Vagina (tissue), 2 donors: ENCODE measurements at regions not wholly inside any gene's neighbourhood (a gene's known extent, or its start where the extent isn't known, plus 50 kb on each side); places are given as distances from the start of the nearest gene placed in this dataset.

Experiments used
- CTCF ChIP-seq, 3 experiments: fragments of 450-650 bp in 2 of 3; fragments of 200-600 bp in 1 of 3; sonication (generic) in 1 of 3; IDR thresholded peaks; one replicate each; pipeline ENCODE4 v1.5.1; 2017 to 2019; ENCODE audit warnings: antibody characterized with exemption in 3 of 3, mild to moderate bottlenecking in 2 of 3, moderate library complexity in 2 of 3
- POLR2A ChIP-seq, 2 donors: fragments of 450-650 bp; IDR thresholded peaks; one replicate each; pipeline ENCODE4 v1.6.1; 2017; ENCODE audit warnings: antibody characterized with exemption in 2 of 2, mild to moderate bottlenecking in 2 of 2, moderate library complexity in 2 of 2

GRCh38 chr6:54044059-54044458 is 67.2 kb upstream of the MLIP start:
- no peak for TF ChIP-seq CTCF (IDR thresholded peaks at IDR 0.05)
- no peak for TF ChIP-seq POLR2A (IDR thresholded peaks at IDR 0.05)
